IMR-90 (cell line): ENCODE measurements at regions not wholly inside any gene's neighbourhood (a gene's known extent, or its start where the extent isn't known, plus 50 kb on each side); places are given as distances from the start of the nearest gene placed in this dataset.
A peak's percentile ranks its signal among the peaks of the same experiment; 100 is the strongest.

Experiments
- ATAC-seq: fragments of 200-7000 bp; cut with Tn5 transposase; 2 replicates; pipeline ENCODE4 v1.9.1; 2020; ENCODE audit warnings: low read depth, mild to moderate bottlenecking, moderate library complexity
- BruUV-seq: library from RNA; stranded (reverse); fragments of 400-500 nt; replicated peaks from 2 replicates; lab custom pipeline; 2021; lab: Mats Ljungman, UMichigan
- CTCF ChIA-PET: fragments of 300-600 bp; formaldehyde crosslinking; extraction: SDS; loops from one replicate; lab custom pipeline; 2021; ENCODE audit warnings: antibody characterized with exemption; lab: Yijun Ruan, JAX
- POLR2A ChIA-PET: fragments of 300-600 bp; sonication (Branson Sonifier 250); formaldehyde crosslinking; loops from one replicate; lab custom pipeline; 2022; ENCODE audit warnings: antibody characterized with exemption; ENCODE audit not compliant: unreplicated experiment; lab: Charles Lee
- DNase-seq: peaks from one replicate; pipeline ENCODE4 v3.0.0; 2013
- H2AFZ ChIP-seq: replicated peaks from 2 replicates; pipeline ENCODE3; 2013; ENCODE audit warnings: low read length, mild to moderate bottlenecking; ENCODE audit not compliant: poor library complexity
- H2AK5ac ChIP-seq: 2 replicates; pipeline ENCODE4 v1.6.1; 2013; ENCODE audit warnings: low read depth, low read length, inconsistent platforms
- H2AK9ac ChIP-seq: replicated peaks from 2 replicates; pipeline ENCODE3; 2013; ENCODE audit warnings: mild to moderate bottlenecking, low read depth, low read length, moderate library complexity; ENCODE audit not compliant: poor library complexity
- H2BK120ac ChIP-seq: 2 replicates; pipeline ENCODE4 v1.6.1; 2013; ENCODE audit warnings: low read depth, low read length, inconsistent platforms
- H2BK15ac ChIP-seq: 3 replicates; pipeline ENCODE4 v1.6.1; 2013; ENCODE audit warnings: low read depth, low read length, inconsistent platforms
- H2BK20ac ChIP-seq: 2 replicates; pipeline ENCODE4 v1.6.1; 2013; ENCODE audit warnings: low read depth, mild to moderate bottlenecking, inconsistent platforms, low read length, moderate library complexity
- H2BK5ac ChIP-seq: 2 replicates; pipeline ENCODE4 v1.6.1; 2013; ENCODE audit warnings: mild to moderate bottlenecking, low read depth, low read length, inconsistent platforms; ENCODE audit not compliant: poor library complexity, severe bottlenecking
- H3K14ac ChIP-seq: replicated peaks from 2 replicates; pipeline ENCODE4 v1.6.1; 2013; ENCODE audit warnings: low read depth, low read length, inconsistent platforms
- H3K18ac ChIP-seq: 2 replicates; pipeline ENCODE4 v1.6.1; 2013; ENCODE audit warnings: low read depth, low read length, control low read depth
- H3K23ac ChIP-seq: 2 replicates; pipeline ENCODE4 v1.6.1; 2013; ENCODE audit warnings: low read depth, low read length, inconsistent platforms
- H3K27ac ChIP-seq: 2 replicates; pipeline ENCODE4 v1.5.1; 2013; ENCODE audit warnings: mild to moderate bottlenecking, control low read depth, low read length; ENCODE audit not compliant: insufficient read depth
- H3K27me3 ChIP-seq: 2 replicates; pipeline ENCODE4 v1.6.1; 2013; ENCODE audit warnings: low read length; ENCODE audit not compliant: control insufficient read depth, insufficient read depth
- H3K36me3 ChIP-seq: 2 replicates; pipeline ENCODE4 v1.6.1; 2013; ENCODE audit warnings: low read length, mixed read lengths; ENCODE audit not compliant: control insufficient read depth, insufficient read depth
- H3K4ac ChIP-seq: 2 replicates; pipeline ENCODE4 v1.6.1; 2013; ENCODE audit warnings: low read depth, low read length, inconsistent platforms
- H3K4me1 ChIP-seq: 2 replicates; pipeline ENCODE4 v1.6.1; 2013; ENCODE audit warnings: low read length, mixed read lengths; ENCODE audit not compliant: control insufficient read depth, insufficient read depth
- H3K4me2 ChIP-seq: 2 replicates; pipeline ENCODE4 v1.6.1; 2013; ENCODE audit warnings: low read depth, mild to moderate bottlenecking, control low read depth, low read length, moderate library complexity
- H3K4me3 ChIP-seq: 2 replicates; pipeline ENCODE4 v1.5.1; 2013; ENCODE audit warnings: low read depth, mild to moderate bottlenecking, control low read depth, low read length, moderate library complexity; ENCODE audit not compliant: insufficient read depth
- H3K56ac ChIP-seq: 2 replicates; pipeline ENCODE4 v1.6.1; 2013; ENCODE audit warnings: low read length, inconsistent platforms; ENCODE audit not compliant: insufficient read depth; ENCODE audit errors: extremely low read depth
- H3K79me1 ChIP-seq, 2 experiments: 2 replicates each; pipeline ENCODE4 v1.6.1; 2013; ENCODE audit warnings: low read length in 2 of 2, inconsistent platforms in 1 of 2, low read depth in 1 of 2
- H3K9ac ChIP-seq: 2 replicates; pipeline ENCODE4 v1.6.1; 2013; ENCODE audit warnings: low read depth, low read length, control low read depth
- H3K9me1 ChIP-seq: 2 replicates; pipeline ENCODE4 v1.6.1; 2013; ENCODE audit warnings: low read length, inconsistent platforms; ENCODE audit not compliant: insufficient read depth
- H3K9me3 ChIP-seq: 2 replicates; pipeline ENCODE4 v1.6.1; 2013; ENCODE audit warnings: low read length; ENCODE audit not compliant: control insufficient read depth, insufficient read depth
- H4K20me1 ChIP-seq: 2 replicates; pipeline ENCODE4 v1.6.1; 2013; ENCODE audit warnings: low read length, inconsistent platforms; ENCODE audit not compliant: insufficient read depth
- H4K5ac ChIP-seq: 2 replicates; pipeline ENCODE4 v1.6.1; 2013; ENCODE audit warnings: mild to moderate bottlenecking, low read depth, low read length, control low read depth
- H4K8ac ChIP-seq, 2 experiments: 2 replicates each; pipeline ENCODE4 v1.6.1; 2013; ENCODE audit warnings: low read depth in 2 of 2, low read length in 2 of 2, control low read depth in 1 of 2, inconsistent platforms in 1 of 2
- H4K91ac ChIP-seq: 2 replicates; pipeline ENCODE4 v1.6.1; 2013; ENCODE audit warnings: low read depth, low read length, inconsistent platforms; ENCODE audit not compliant: insufficient read depth
- BHLHE40 ChIP-seq: fragments of 150-350 bp; IDR thresholded peaks from 2 replicates; pipeline ENCODE4 v1.6.1; 2016; ENCODE audit warnings: mild to moderate bottlenecking, low read depth, low read length
- CEBPB ChIP-seq: IDR thresholded peaks from 2 replicates; pipeline ENCODE4 v1.6.1; 2012; ENCODE audit warnings: low read depth, low read length, improper control_type of control experiment
- MAFK ChIP-seq: IDR thresholded peaks from 2 replicates; pipeline ENCODE4 v1.6.1; 2012; ENCODE audit warnings: low read depth, low read length, improper control_type of control experiment
- NFE2L2 ChIP-seq: fragments of 150-350 bp; IDR thresholded peaks from 2 replicates; pipeline ENCODE4 v1.6.1; 2016; ENCODE audit warnings: low read depth, mild to moderate bottlenecking, low read length
- RAD21 ChIP-seq: IDR thresholded peaks from 2 replicates; pipeline ENCODE4 v1.6.1; 2012; ENCODE audit warnings: low read length, improper control_type of control experiment
- RFX5 ChIP-seq: IDR thresholded peaks from 2 replicates; pipeline ENCODE4 v1.8.0; 2012; ENCODE audit warnings: low read depth, mild to moderate bottlenecking, low read length, moderate library complexity
- WGBS, 2 experiments: methylation state at CpG; one replicate each; pipeline versions ENCODE4 v1.1.5 to v1.1.7; 2013; ENCODE audit warnings: missing lambda C conversion rate in 2 of 2; ENCODE audit not compliant: insufficient read length in 1 of 2; ENCODE audit errors: extremely low coverage in 2 of 2; 5-methylcytosine and 5-hydroxymethylcytosine counted together
- dilution Hi-C: fragments of 300-500 bp; cut with HindIII; formaldehyde crosslinking; loops from one replicate; pipeline ENCODE4 v1.14.3; 2018; ENCODE audit warnings: low sequenced_read_pairs; ENCODE audit not compliant: unreplicated experiment
- in situ Hi-C: fragments of 300-500 bp; cut with MboI; formaldehyde crosslinking; loops from 3 replicates; pipeline ENCODE4 v1.14.3; 2019; ENCODE audit warnings: low sequenced_read_pairs, inconsistent platforms, mixed read lengths
- intact Hi-C: fragments of 100-400 bp; cut with micrococcal nuclease; formaldehyde crosslinking; loops from 2 replicates; pipeline ENCODE4 v1.10.0; 2022
- TF ChIP-seq, protein P1 (sequence below): fragments of 150-350 bp; IDR thresholded peaks from 2 replicates; pipeline ENCODE4 v1.6.1; 2017; ENCODE audit warnings: mild to moderate bottlenecking, antibody characterized with exemption, low read length, low read depth
- TF ChIP-seq, protein P2 (sequence below): conservative IDR thresholded peaks from 2 replicates; pipeline ENCODE4 v1.5.1; 2012; ENCODE audit warnings: mild to moderate bottlenecking, low read depth, low read length, improper control_type of control experiment

DNA sequence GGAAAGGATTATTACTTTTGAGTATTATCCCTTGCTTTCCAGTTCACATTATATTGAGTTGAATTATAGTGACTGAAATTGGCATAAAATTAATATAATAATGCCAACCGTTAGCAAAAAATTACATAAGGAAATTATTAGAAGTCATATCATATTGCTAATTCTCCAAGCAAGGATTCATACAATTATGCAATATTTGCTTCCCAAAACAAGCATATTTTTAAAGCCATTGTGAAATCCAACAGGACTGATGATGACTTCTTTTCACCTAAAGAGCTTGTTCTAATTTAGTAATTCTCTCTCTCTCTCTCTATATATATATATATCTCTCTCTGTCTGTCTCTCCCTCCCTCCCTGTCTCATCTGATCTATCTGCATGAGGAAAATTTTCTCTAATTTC, 283.5 kb downstream of the DSEL start:
- Histone ChIP-seq H3K56ac (no peak overlapping the region), H3K27ac (no peak overlapping the region), H2BK15ac (no peak overlapping the region), H2AK9ac (no peak overlapping the region), H2AFZ (no peak overlapping the region), H2BK5ac (no peak overlapping the region), H3K18ac (no peak overlapping the region), H4K20me1 (no peaks in the 10 kb centered on the region), H4K8ac (no peak overlapping the region), H3K79me1 (no peaks in the 10 kb centered on the region), H3K4me3 (no peak overlapping the region), H3K9me3 (no peaks in the 10 kb centered on the region), H3K4me2 (no peak overlapping the region), H3K36me3 (no peaks in the 10 kb centered on the region), H2AK5ac (no peak overlapping the region), H4K91ac (no peak overlapping the region), H3K9me1 (no peaks in the 10 kb centered on the region), H3K14ac (no peak overlapping the region), H3K23ac (no peak overlapping the region), H2BK20ac (no peak overlapping the region), H3K9ac (no peak overlapping the region), H2BK120ac (no peak overlapping the region), H3K27me3 (no peaks in the 10 kb centered on the region), H3K4ac (no peak overlapping the region), H3K4me1 (no peaks in the 10 kb centered on the region), H4K5ac (no peak overlapping the region)
- POLR2A ChIA-PET, result no interaction called here
- intact Hi-C loops (loop anchor here (5.0 kb wide), 1 partner anchor 269 kb away; no protein-coding TSS in a partner anchor), in situ Hi-C loops (no loop called here), dilution Hi-C loops (no loop called here)
- no CpG with 5 or more reads among the region's 1 CpG for WGBS, 2 experiments
- TF ChIP-seq CEBPB (0 out of 2 replicates have a peak, but pooled peaks have one; percentile 23), RAD21 (no peak), MAFK (no peak), NFE2L2 (no peak), BHLHE40 (no peak), RFX5 (no peak)
- TF ChIP-seq, protein P1, sequence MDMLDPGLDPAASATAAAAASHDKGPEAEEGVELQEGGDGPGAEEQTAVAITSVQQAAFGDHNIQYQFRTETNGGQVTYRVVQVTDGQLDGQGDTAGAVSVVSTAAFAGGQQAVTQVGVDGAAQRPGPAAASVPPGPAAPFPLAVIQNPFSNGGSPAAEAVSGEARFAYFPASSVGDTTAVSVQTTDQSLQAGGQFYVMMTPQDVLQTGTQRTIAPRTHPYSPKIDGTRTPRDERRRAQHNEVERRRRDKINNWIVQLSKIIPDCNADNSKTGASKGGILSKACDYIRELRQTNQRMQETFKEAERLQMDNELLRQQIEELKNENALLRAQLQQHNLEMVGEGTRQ, result no peak
- TF ChIP-seq, protein P2, sequence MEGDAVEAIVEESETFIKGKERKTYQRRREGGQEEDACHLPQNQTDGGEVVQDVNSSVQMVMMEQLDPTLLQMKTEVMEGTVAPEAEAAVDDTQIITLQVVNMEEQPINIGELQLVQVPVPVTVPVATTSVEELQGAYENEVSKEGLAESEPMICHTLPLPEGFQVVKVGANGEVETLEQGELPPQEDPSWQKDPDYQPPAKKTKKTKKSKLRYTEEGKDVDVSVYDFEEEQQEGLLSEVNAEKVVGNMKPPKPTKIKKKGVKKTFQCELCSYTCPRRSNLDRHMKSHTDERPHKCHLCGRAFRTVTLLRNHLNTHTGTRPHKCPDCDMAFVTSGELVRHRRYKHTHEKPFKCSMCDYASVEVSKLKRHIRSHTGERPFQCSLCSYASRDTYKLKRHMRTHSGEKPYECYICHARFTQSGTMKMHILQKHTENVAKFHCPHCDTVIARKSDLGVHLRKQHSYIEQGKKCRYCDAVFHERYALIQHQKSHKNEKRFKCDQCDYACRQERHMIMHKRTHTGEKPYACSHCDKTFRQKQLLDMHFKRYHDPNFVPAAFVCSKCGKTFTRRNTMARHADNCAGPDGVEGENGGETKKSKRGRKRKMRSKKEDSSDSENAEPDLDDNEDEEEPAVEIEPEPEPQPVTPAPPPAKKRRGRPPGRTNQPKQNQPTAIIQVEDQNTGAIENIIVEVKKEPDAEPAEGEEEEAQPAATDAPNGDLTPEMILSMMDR, result no peak
- no TSS peak for BruUV-seq
- CTCF ChIA-PET, result no interaction called here
- ATAC-seq, result no peak
- no peak for DNase-seq
